GM19452 (cell line): ENCODE measurements at regions not wholly inside any gene's neighbourhood (a gene's known extent, or its start where the extent isn't known, plus 50 kb on each side); places are given as distances from the start of the nearest gene placed in this dataset.

Experiments used
- ATAC-seq: cut with Tn5 transposase; IDR thresholded peaks from one replicate; pipeline ENCODE4 v1.9.1; 2021; ENCODE audit not compliant: unreplicated experiment

GRCh38 chr13:53821632-53822031 is 793.0 kb downstream of the OLFM4 start:
- ATAC-seq, result no peak

GRCh38 chr13:53822136-53822535 is 793.5 kb downstream of the OLFM4 start:
- ATAC-seq, result no peak

GRCh38 chr13:53839461-53839860 is 810.8 kb downstream of the OLFM4 start:
- ATAC-seq, result no peak

GRCh38 chr13:53844473-53845146 is 816.0 kb downstream of the OLFM4 start:
- ATAC-seq, result no peak

- no peak for ATAC-seq
Measured at GRCh38 chr13:53847502-53847901, 818.9 kb downstream of the OLFM4 start.

- ATAC-seq, result no peak
Measured at GRCh38 chr13:53848366-53848961, 819.9 kb downstream of the OLFM4 start.

- no peak for ATAC-seq
Measured at GRCh38 chr13:53854321-53854720, 825.7 kb downstream of the OLFM4 start.

GRCh38 chr13:53856573-53857195 is 828.1 kb downstream of the OLFM4 start:
- no peak for ATAC-seq

GRCh38 chr13:53863520-53863919 is 834.9 kb downstream of the OLFM4 start:
- no peak for ATAC-seq

GRCh38 chr13:53873558-53873957 is 844.9 kb downstream of the OLFM4 start:
- no peak for ATAC-seq

GRCh38 chr13:53878861-53879260 is 850.2 kb downstream of the OLFM4 start:
- ATAC-seq, result no peak

- ATAC-seq, result no peak
Measured at GRCh38 chr13:53885997-53886396, 857.4 kb downstream of the OLFM4 start.

GRCh38 chr13:53890696-53891095 is 862.1 kb downstream of the OLFM4 start:
- ATAC-seq, result no peak

GRCh38 chr13:53901593-53901992 is 873.0 kb downstream of the OLFM4 start:
- ATAC-seq, result no peak

GRCh38 chr13:53907891-53908290 is 879.3 kb downstream of the OLFM4 start:
- ATAC-seq, result no peak

GRCh38 chr13:53920916-53921315 is 892.3 kb downstream of the OLFM4 start:
- no peak for ATAC-seq

- no peak for ATAC-seq
Measured at GRCh38 chr13:53921473-53921872, 892.9 kb downstream of the OLFM4 start.

- no peak for ATAC-seq
Measured at GRCh38 chr13:53941588-53942190, 913.1 kb downstream of the OLFM4 start.

- ATAC-seq, result no peak
Measured at GRCh38 chr13:53946500-53946899, 917.9 kb downstream of the OLFM4 start.

GRCh38 chr13:53953183-53953582 is 924.6 kb downstream of the OLFM4 start:
- no peak for ATAC-seq
